NCI-H524 treated with DMSO at 0.1 percent for 48 hours (cell line): ENCODE measurements at regions not wholly inside any gene's neighbourhood (a gene's known extent, or its start where the extent isn't known, plus 50 kb on each side); places are given as distances from the start of the nearest gene placed in this dataset.

Experiments used
- DNase-seq: peaks from one replicate; lab custom pipeline; 2025; lab: John Stamatoyannopoulos, UW

GRCh38 chr1:75083848-75084514 is 50.2 kb upstream of the LHX8 start:
- no peak for DNase-seq
